Breast epithelium (tissue), 4 donors: ENCODE measurements at regions not wholly inside any gene's neighbourhood (a gene's known extent, or its start where the extent isn't known, plus 50 kb on each side); places are given as distances from the start of the nearest gene placed in this dataset.

Experiments used
- DNase-seq, 2 donors: peaks; one replicate each; pipeline ENCODE4 v3.0.0-alpha.2; 2019; ENCODE audit warnings: low spot score in 2 of 2
- H3K27ac ChIP-seq, 2 donors: fragments of 200-600 bp; sonication (generic) in 1 of 2; one replicate each; pipeline ENCODE4 v1.5.1; 2016 to 2019; ENCODE audit warnings: mild to moderate bottlenecking in 1 of 2
- H3K27me3 ChIP-seq, 2 donors: fragments of 200-600 bp; sonication (generic) in 1 of 2; one replicate each; pipeline versions ENCODE4 v1.5.1 to v1.6.0; 2017 to 2019; ENCODE audit warnings: control low read depth in 1 of 2, mild to moderate bottlenecking in 1 of 2
- H3K36me3 ChIP-seq: fragments of 200-600 bp; one replicate; pipeline ENCODE4 v1.5.1; 2019
- H3K4me1 ChIP-seq, 2 donors: fragments of 200-600 bp; sonication (generic); one replicate each; pipeline ENCODE4 v1.5.1; 2016 to 2019; ENCODE audit warnings: control low read depth in 1 of 2
- H3K4me3 ChIP-seq, 3 donors: fragments of 200-600 bp; sonication (generic); 1 replicate in 2 of 3; 2 replicates in 1 of 3; pipeline ENCODE4 v1.5.1; 2016 to 2019; ENCODE audit warnings: mild to moderate bottlenecking in 3 of 3, moderate library complexity in 2 of 3
- H3K9me3 ChIP-seq, 2 donors: fragments of 200-600 bp; sonication (generic) in 1 of 2; one replicate each; pipeline ENCODE4 v1.5.1; 2016 to 2019; ENCODE audit warnings: control low read depth in 1 of 2
- CTCF ChIP-seq, 3 donors: fragments of 450-650 bp; IDR thresholded peaks; one replicate each; pipeline ENCODE4 v1.5.1; 2016 to 2017; ENCODE audit warnings: antibody characterized with exemption in 3 of 3, mild to moderate bottlenecking in 3 of 3, moderate library complexity in 3 of 3
- POLR2A ChIP-seq: fragments of 450-650 bp; IDR thresholded peaks from one replicate; pipeline ENCODE4 v1.6.1; 2016; ENCODE audit warnings: antibody characterized with exemption, mild to moderate bottlenecking, moderate library complexity
- POLR2AphosphoS5 ChIP-seq, 3 donors: sonication (generic); formaldehyde crosslinking; IDR thresholded peaks; one replicate each; pipeline ENCODE4 v1.6.1; 2017; ENCODE audit warnings: antibody characterized with exemption in 3 of 3
- intact Hi-C: fragments of 100-400 bp; cut with DNase I; formaldehyde crosslinking; loops from one replicate; pipeline ENCODE4 v1.15.1; 2023; ENCODE audit warnings: low total_unique reads

GRCh38 chr1:87452648-87453047 lies 124.0 kb downstream of the LMO4 start:
- intact Hi-C loops, result no loop called here
- Histone ChIP-seq H3K27me3 (no peaks in the 10 kb centered on the region), H3K9me3 (no peaks in the 10 kb centered on the region), H3K36me3 (no peaks in the 10 kb centered on the region), H3K4me1 (no peaks in the 10 kb centered on the region), H3K27ac (no peak overlapping the region), H3K4me3 (no peak overlapping the region)
- DNase-seq, result no peak
- TF ChIP-seq POLR2AphosphoS5 (IDR thresholded peaks at IDR 0.05), result no peak
- no peak for TF ChIP-seq CTCF (IDR thresholded peaks at IDR 0.05)

GRCh38 chr1:87457408-87457807 lies 128.7 kb downstream of the LMO4 start:
- no peak for TF ChIP-seq POLR2AphosphoS5 (IDR thresholded peaks at IDR 0.05)
- TF ChIP-seq CTCF (IDR thresholded peaks at IDR 0.05), result no peak
- no peak for TF ChIP-seq POLR2A
- DNase-seq, result no peak
- Histone ChIP-seq H3K4me3 (no peak overlapping the region), H3K27me3 (no peaks in the 10 kb centered on the region), H3K36me3 (no peaks in the 10 kb centered on the region), H3K9me3 (no peaks in the 10 kb centered on the region), H3K4me1 (no peaks in the 10 kb centered on the region), H3K27ac (no peak overlapping the region)
- intact Hi-C loops, result no loop called here

GRCh38 chr1:87462894-87463293 lies 134.2 kb downstream of the LMO4 start:
- no peaks in the 10 kb centered on the region for H3K36me3 ChIP-seq
- no peak for DNase-seq
- no peaks in the 10 kb centered on the region for H3K4me1 ChIP-seq
- intact Hi-C loops, result no loop called here
- H3K4me3 ChIP-seq, result no peak overlapping the region
- H3K27me3 ChIP-seq, result no peaks in the 10 kb centered on the region
- no peaks in the 10 kb centered on the region for H3K9me3 ChIP-seq
- no peak for TF ChIP-seq CTCF (IDR thresholded peaks at IDR 0.05)
- no peak for TF ChIP-seq POLR2A
- H3K27ac ChIP-seq, result no peak overlapping the region

GRCh38 chr1:87464022-87464490 lies 135.4 kb downstream of the LMO4 start:
- Histone ChIP-seq H3K9me3 (no peaks in the 10 kb centered on the region), H3K4me3 (no peak overlapping the region), H3K36me3 (no peaks in the 10 kb centered on the region), H3K27me3 (no peaks in the 10 kb centered on the region), H3K4me1 (no peaks in the 10 kb centered on the region), H3K27ac (no peak overlapping the region)
- TF ChIP-seq POLR2A, result no peak
- no peak for TF ChIP-seq POLR2AphosphoS5 (IDR thresholded peaks at IDR 0.05)
- no peak for TF ChIP-seq CTCF (IDR thresholded peaks at IDR 0.05)
- DNase-seq, result no peak
- intact Hi-C loops, result no loop called here

- Histone ChIP-seq H3K27me3 (no peaks in the 10 kb centered on the region), H3K36me3 (no peaks in the 10 kb centered on the region), H3K27ac (no peak overlapping the region), H3K4me3 (no peak overlapping the region), H3K9me3 (no peaks in the 10 kb centered on the region), H3K4me1 (no peaks in the 10 kb centered on the region)
- TF ChIP-seq POLR2A (no peak), CTCF (IDR thresholded peaks at IDR 0.05) (no peak), POLR2AphosphoS5 (IDR thresholded peaks at IDR 0.05) (no peak)
- intact Hi-C loops, result no loop called here
- no peak for DNase-seq
These were observed 137.9 kb downstream of the LMO4 start for GRCh38 chr1:87466621-87467020.
